ENCODE measurements at regions not wholly inside any gene's neighbourhood (a gene's known extent, or its start where the extent isn't known, plus 50 kb on each side); places are given as distances from the start of the nearest gene placed in this dataset.

DNA sequence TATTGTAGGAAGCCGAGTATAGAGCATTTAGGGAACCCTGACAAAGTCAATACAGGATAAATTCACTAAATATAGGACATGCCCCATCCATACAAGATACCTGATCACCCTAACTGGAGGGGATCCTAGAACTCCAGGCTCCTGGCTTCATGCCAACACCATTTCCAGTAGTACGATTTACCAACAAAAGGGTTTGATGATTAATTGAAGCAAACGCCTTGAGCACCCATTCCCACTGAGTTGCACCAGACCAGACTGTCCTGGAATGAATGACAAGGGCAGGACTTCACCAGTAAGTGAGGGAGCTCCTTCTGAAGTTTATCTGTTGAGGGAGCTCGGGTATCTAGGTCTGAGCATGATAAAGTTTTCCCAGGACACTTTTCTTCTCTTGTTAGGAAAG lies 327.2 kb upstream of the MSX2 start:
- H3K4me1 Mint-ChIP-seq (ENCODE audit: low read depth) = no peaks in the 10 kb centered on the region
- H3K27me3 Mint-ChIP-seq (ENCODE audit: low read depth) = no peaks in the 10 kb centered on the region
- no peaks in the 10 kb centered on the region for H3K36me3 Mint-ChIP-seq (ENCODE audit: low read depth)
- intact Hi-C loops (cut with micrococcal nuclease) = no loop called here
- no peak overlapping the region for H3K27ac Mint-ChIP-seq
- no peaks in the 10 kb centered on the region for H3K9me3 Mint-ChIP-seq
- no peak overlapping the region for H3K4me3 Mint-ChIP-seq (ENCODE audit: low read depth)
- DNase-seq (ENCODE audit: low spot score) = no peak

DNA sequence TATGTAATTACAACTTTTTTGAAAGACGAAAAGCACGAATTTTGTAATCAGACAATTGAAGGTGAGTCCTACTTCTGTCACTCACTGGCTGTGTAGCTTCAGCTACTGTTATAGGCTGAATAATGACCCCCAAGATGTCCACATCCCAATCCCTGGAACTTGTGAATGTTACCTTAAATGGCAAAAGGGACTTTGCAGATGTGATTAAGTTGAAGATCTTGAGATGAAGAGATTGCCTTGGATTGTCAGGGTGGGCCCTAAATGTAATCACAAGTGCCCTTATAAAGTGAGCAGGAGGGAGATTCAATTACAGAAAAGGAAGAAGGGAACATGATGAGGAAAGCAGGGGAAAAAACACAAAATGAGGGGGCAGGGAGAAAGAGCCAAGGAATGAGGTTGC lies 326.2 kb upstream of the MSX2 start:
- DNase-seq (ENCODE audit: low spot score) = no peak
- intact Hi-C loops (cut with micrococcal nuclease) = no loop called here
- no peaks in the 10 kb centered on the region for H3K4me1 Mint-ChIP-seq (ENCODE audit: low read depth)
- H3K36me3 Mint-ChIP-seq (ENCODE audit: low read depth) = no peaks in the 10 kb centered on the region
- no peaks in the 10 kb centered on the region for H3K27me3 Mint-ChIP-seq (ENCODE audit: low read depth)
- no peaks in the 10 kb centered on the region for H3K9me3 Mint-ChIP-seq
- H3K27ac Mint-ChIP-seq = no peak overlapping the region
- no peak overlapping the region for H3K4me3 Mint-ChIP-seq (ENCODE audit: low read depth)

DNA sequence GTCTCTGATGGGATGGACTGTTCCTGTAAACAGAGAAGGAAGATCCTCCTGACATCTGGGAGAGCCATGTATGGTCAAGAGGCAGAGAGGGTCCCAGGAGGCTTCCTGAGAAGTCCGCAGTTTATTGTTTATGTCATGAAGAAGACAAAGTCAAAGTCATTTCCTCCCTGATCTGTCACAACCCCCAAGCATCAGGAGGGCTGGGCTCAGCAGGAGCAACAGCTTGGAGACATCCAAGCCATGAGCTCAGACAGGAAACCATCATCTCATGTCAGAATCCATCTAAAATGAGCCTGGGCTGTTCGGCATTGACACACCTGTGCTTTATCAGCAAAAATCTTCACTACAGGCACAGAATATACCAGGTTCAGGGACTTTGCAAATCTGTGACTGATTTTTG lies 325.0 kb upstream of the MSX2 start:
- no peaks in the 10 kb centered on the region for H3K4me1 Mint-ChIP-seq (ENCODE audit: low read depth)
- no peak overlapping the region for H3K27ac Mint-ChIP-seq
- intact Hi-C loops (cut with micrococcal nuclease) = no loop called here
- no peaks in the 10 kb centered on the region for H3K9me3 Mint-ChIP-seq
- H3K4me3 Mint-ChIP-seq (ENCODE audit: low read depth) = no peak overlapping the region
- H3K27me3 Mint-ChIP-seq (ENCODE audit: low read depth) = no peaks in the 10 kb centered on the region
- H3K36me3 Mint-ChIP-seq (ENCODE audit: low read depth) = no peaks in the 10 kb centered on the region
- no peak for DNase-seq (ENCODE audit: low spot score)

DNA sequence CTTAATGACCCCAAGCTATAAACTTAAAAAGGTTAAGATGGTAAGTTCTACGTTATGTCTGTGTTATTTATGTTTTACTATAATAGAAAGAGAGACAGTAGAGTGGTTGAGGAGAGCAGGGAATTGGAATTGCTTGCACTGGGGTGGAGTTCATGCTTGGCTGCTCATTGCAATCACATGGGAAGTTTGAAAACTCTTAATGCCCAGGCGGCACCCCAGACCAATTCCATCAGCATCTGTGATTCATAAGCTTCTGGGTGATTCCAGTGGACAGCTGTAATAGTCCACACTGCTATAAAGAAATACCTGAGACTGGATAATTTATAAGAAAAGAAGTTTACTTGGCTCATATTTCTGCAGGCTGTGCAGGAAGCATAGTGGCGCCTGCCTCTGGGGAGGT lies 323.9 kb upstream of the MSX2 start:
- Mint-ChIP-seq H3K36me3 (ENCODE audit: low read depth) (no peaks in the 10 kb centered on the region), H3K4me1 (ENCODE audit: low read depth) (no peaks in the 10 kb centered on the region), H3K9me3 (no peaks in the 10 kb centered on the region), H3K4me3 (ENCODE audit: low read depth) (no peak overlapping the region), H3K27me3 (ENCODE audit: low read depth) (no peaks in the 10 kb centered on the region), H3K27ac (no peak overlapping the region)
- no peak for DNase-seq (ENCODE audit: low spot score)
- intact Hi-C loops (cut with micrococcal nuclease) = no loop called here

DNA sequence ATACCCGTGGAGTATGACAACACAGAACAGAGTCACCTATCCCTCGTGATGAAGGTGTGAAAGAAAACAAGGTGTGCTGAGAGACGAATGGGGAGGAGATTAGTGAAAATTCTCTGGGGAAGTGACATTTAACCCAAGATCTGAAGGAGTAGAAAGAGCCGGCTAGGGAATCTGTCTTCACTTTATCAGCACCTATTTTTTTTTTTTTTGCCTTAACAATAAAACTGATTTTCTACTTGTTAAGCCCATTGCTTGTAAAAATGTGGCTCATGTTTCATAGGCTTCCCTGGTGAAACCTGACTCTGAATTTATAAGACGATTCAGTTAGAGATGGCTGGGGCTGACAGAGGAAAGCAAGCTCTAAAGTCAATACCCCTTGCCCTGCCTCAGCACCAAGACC lies 322.6 kb upstream of the MSX2 start:
- Mint-ChIP-seq H3K36me3 (ENCODE audit: low read depth) (no peaks in the 10 kb centered on the region), H3K4me3 (ENCODE audit: low read depth) (no peak overlapping the region), H3K9me3 (no peaks in the 10 kb centered on the region), H3K27ac (no peak overlapping the region), H3K27me3 (ENCODE audit: low read depth) (no peaks in the 10 kb centered on the region), H3K4me1 (ENCODE audit: low read depth) (no peaks in the 10 kb centered on the region)
- no peak for DNase-seq (ENCODE audit: low spot score)
- intact Hi-C loops (cut with micrococcal nuclease) = no loop called here

DNA sequence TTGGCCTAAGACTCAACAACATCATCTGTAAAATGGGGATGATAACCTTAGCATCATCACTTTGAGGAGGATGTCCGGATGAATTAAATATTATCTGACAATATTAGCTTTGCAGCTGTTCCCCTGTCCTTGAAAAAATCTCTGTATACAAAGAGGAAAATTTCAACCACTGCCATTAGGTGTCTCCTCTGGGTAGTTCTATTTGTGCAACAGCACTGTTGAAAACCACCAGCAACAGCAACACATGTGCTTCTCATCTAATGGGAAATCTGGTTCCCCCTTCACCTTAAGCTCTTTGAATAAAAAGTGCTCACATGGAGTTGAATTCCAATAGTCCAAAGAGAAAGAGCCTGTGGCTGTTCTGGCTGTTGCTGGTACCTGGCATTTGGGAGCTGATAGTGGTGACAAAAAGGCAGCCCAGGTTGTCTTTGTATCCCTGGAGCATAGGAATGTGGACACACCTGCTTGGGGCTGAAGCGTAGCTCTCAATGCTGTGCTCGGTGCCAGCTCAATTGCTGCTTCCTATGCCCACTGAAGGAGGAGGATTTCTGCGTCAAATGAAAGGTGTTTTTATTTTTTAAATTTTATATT lies 322.1 kb upstream of the MSX2 start:
- Mint-ChIP-seq H3K9me3 (no peaks in the 10 kb centered on the region), H3K27ac (no peak overlapping the region), H3K4me1 (ENCODE audit: low read depth) (no peaks in the 10 kb centered on the region), H3K36me3 (ENCODE audit: low read depth) (no peaks in the 10 kb centered on the region), H3K27me3 (ENCODE audit: low read depth) (no peaks in the 10 kb centered on the region), H3K4me3 (ENCODE audit: low read depth) (no peak overlapping the region)
- DNase-seq (ENCODE audit: low spot score) = no peak
- intact Hi-C loops (cut with micrococcal nuclease) = no loop called here

DNA sequence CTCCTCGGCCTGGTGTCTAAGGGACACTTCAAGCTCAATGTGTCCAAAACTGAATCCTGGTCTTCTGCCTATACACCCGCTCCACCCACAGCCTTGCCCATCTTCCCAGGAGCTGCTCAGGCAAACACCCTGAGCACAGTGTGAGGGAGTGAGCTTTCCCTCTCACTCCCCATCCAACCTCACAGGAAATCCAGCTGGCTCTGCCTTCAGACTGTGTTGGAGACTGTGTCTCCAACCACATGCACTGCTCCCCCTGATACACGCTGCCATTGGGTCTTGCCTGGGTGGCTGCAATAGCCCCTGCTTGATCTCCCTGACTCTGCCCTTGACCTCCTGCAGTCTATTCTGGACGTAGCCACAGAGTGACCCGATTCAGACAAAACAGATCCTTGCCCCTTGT lies 319.5 kb upstream of the MSX2 start:
- no peak for DNase-seq (ENCODE audit: low spot score)
- H3K36me3 Mint-ChIP-seq (ENCODE audit: low read depth) = no peaks in the 10 kb centered on the region
- H3K27me3 Mint-ChIP-seq (ENCODE audit: low read depth) = no peaks in the 10 kb centered on the region
- H3K4me3 Mint-ChIP-seq (ENCODE audit: low read depth) = no peak overlapping the region
- H3K4me1 Mint-ChIP-seq (ENCODE audit: low read depth) = no peaks in the 10 kb centered on the region
- no peak overlapping the region for H3K27ac Mint-ChIP-seq
- H3K9me3 Mint-ChIP-seq = no peaks in the 10 kb centered on the region
- intact Hi-C loops (cut with micrococcal nuclease) = no loop called here

DNA sequence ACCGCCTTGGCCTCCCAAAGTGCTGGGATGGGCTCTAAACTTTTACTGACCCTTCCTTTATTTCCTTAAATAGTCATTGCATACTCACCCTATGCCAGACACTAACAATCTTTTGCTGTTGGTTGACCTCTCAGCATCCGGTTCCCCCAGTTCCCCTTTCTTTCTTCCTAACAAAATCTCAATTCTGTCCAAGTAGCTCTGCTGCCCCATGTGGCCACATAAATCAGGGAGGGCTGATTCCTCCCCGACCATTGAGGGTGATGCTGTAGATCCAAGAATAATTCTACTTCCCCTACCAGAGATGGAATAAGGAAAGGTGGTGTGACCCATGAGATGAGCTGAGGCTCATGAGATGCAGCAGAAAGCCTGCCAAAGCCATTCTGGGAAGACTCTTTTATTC lies 315.3 kb upstream of the MSX2 start:
- H3K27me3 Mint-ChIP-seq (ENCODE audit: low read depth) = no peaks in the 10 kb centered on the region
- no peaks in the 10 kb centered on the region for H3K9me3 Mint-ChIP-seq
- H3K4me3 Mint-ChIP-seq (ENCODE audit: low read depth) = no peak overlapping the region
- intact Hi-C loops (cut with micrococcal nuclease) = no loop called here
- H3K36me3 Mint-ChIP-seq (ENCODE audit: low read depth) = no peaks in the 10 kb centered on the region
- H3K27ac Mint-ChIP-seq = no peak overlapping the region
- no peak for DNase-seq (ENCODE audit: low spot score)
- H3K4me1 Mint-ChIP-seq (ENCODE audit: low read depth) = no peaks in the 10 kb centered on the region

DNA sequence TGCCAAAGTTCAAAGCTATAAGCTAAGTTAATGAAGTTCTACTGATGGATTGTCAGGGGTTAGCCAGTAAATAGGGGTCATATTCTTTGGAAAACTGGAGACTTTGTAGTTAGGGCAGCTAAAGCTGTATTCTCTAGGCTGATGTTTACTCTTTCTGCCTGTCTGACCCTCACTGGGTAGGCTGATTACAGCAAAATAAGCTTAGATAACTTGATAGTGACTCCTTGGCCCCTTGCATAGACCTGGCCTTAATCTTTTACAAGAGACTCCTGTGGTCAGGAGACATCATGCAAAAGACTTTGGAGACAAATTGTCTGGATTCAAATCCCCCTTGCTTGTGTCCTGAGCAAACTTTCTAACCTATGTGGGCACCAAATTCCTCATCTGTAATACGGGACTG lies 314.4 kb upstream of the MSX2 start:
- H3K27me3 Mint-ChIP-seq (ENCODE audit: low read depth) = no peaks in the 10 kb centered on the region
- no peak overlapping the region for H3K4me3 Mint-ChIP-seq (ENCODE audit: low read depth)
- DNase-seq (ENCODE audit: low spot score) = no peak
- no peaks in the 10 kb centered on the region for H3K4me1 Mint-ChIP-seq (ENCODE audit: low read depth)
- H3K36me3 Mint-ChIP-seq (ENCODE audit: low read depth) = no peaks in the 10 kb centered on the region
- H3K9me3 Mint-ChIP-seq = no peaks in the 10 kb centered on the region
- H3K27ac Mint-ChIP-seq = no peak overlapping the region
- intact Hi-C loops (cut with micrococcal nuclease) = no loop called here

DNA sequence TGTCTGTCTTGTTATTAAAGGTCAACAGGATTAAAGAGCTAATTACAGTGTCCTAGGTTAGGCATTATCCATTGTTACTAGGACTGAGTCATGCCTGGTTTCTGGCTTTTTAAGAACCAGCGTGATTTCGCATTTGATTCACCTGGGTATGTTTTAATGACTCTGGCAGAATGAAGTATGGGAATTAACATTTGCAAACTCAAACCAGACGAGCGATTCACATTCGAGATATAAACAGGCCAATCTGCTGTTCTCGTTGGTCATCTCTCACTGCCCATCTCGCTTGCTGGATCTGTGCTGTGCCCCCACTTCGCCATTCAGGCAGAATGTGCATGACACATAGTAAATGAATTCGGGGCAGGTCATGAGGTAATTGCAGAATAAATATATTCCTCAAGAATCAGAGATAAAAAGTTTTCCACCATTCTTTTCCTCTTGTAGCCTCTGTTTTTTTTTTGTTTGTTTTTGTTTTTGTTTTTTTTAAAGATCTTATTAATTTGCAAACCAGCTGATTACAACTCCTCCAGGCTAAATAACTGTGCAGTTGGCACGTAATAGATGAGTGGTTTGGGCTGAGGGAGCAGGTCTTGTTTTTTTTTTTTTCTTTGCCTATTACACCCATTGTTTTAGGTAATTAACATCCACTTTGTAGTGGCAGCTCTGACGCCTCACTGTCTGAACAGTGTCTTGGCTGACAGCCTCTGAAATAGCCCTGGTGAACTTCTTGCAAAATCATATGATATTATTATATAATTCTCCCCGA lies 313.5 kb upstream of the MSX2 start:
- no peak overlapping the region for H3K27ac Mint-ChIP-seq
- no peak for DNase-seq (ENCODE audit: low spot score)
- no peak overlapping the region for H3K4me3 Mint-ChIP-seq (ENCODE audit: low read depth)
- intact Hi-C loops (cut with micrococcal nuclease) = no loop called here
- no peaks in the 10 kb centered on the region for H3K36me3 Mint-ChIP-seq (ENCODE audit: low read depth)
- H3K27me3 Mint-ChIP-seq (ENCODE audit: low read depth) = no peaks in the 10 kb centered on the region
- H3K9me3 Mint-ChIP-seq = no peaks in the 10 kb centered on the region
- H3K4me1 Mint-ChIP-seq (ENCODE audit: low read depth) = no peaks in the 10 kb centered on the region

DNA sequence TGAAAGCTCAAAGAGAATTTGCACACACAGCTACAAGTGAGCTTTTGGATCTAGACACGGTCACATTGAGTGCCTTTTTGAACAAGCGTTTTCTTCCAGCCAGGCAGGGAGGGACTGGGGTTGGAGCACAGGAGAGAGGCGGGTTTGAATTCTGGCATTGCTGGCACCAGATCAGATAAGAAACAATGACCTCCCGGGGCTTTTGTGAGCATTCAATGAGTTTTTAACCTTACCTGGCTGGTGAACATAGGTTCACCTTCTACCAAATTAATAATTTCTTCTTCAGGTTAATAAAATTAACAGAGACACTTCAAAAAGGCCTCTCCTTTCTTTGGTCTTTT lies 312.9 kb upstream of the MSX2 start:
- Mint-ChIP-seq H3K27me3 (ENCODE audit: low read depth) (no peaks in the 10 kb centered on the region), H3K4me1 (ENCODE audit: low read depth) (no peaks in the 10 kb centered on the region), H3K4me3 (ENCODE audit: low read depth) (no peak overlapping the region), H3K36me3 (ENCODE audit: low read depth) (no peaks in the 10 kb centered on the region), H3K27ac (no peak overlapping the region), H3K9me3 (no peaks in the 10 kb centered on the region)
- intact Hi-C loops (cut with micrococcal nuclease) = no loop called here
- DNase-seq (ENCODE audit: low spot score) = no peak

DNA sequence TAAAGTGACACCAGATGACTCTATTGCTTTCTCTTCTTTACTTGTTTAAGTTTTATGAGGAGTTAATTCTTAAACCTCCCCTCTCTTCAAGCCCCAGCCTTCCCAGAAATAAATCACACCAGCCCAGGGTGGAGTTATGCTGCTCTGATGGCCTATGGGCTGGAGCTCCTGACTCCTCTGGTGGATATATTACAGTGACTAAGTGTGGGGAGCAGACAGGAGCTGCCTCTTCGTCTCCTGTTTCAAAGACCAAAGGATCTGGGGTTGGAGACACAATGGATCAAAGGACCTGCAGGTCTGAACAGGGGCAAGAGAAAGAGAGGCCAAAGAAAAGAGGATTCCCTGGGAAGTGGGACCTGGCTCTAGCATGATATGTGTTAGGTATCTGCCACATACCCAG lies 312.0 kb upstream of the MSX2 start:
- Mint-ChIP-seq H3K36me3 (ENCODE audit: low read depth) (no peaks in the 10 kb centered on the region), H3K4me3 (ENCODE audit: low read depth) (no peak overlapping the region), H3K4me1 (ENCODE audit: low read depth) (no peaks in the 10 kb centered on the region), H3K27ac (no peak overlapping the region), H3K27me3 (ENCODE audit: low read depth) (no peaks in the 10 kb centered on the region), H3K9me3 (no peaks in the 10 kb centered on the region)
- intact Hi-C loops (cut with micrococcal nuclease) = no loop called here
- no peak for DNase-seq (ENCODE audit: low spot score)

DNA sequence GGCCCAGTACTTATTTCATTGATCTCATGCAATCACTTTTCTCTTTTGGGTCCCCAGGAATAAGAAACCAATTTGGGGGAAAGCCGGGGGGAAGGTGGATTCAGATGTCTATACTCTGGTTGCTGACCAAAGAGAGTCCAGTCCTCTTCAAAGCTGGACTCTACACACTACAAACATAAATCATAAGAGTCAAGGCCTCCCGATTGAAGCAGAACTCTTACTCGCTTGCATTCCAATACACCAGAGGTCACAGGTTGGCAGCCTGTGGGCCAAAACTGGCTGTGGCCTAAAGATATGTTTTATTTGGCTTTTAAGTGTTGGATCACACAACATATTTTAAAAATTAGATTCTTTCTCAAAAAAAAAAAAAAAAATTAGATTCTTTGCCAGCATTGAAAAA lies 311.4 kb upstream of the MSX2 start:
- no peaks in the 10 kb centered on the region for H3K9me3 Mint-ChIP-seq
- H3K27me3 Mint-ChIP-seq (ENCODE audit: low read depth) = no peaks in the 10 kb centered on the region
- H3K4me3 Mint-ChIP-seq (ENCODE audit: low read depth) = no peak overlapping the region
- no peaks in the 10 kb centered on the region for H3K4me1 Mint-ChIP-seq (ENCODE audit: low read depth)
- no peak for DNase-seq (ENCODE audit: low spot score)
- intact Hi-C loops (cut with micrococcal nuclease) = no loop called here
- H3K27ac Mint-ChIP-seq = no peak overlapping the region
- no peaks in the 10 kb centered on the region for H3K36me3 Mint-ChIP-seq (ENCODE audit: low read depth)
